PC-9 (cell line): ENCODE measurements at regions not wholly inside any gene's neighbourhood (a gene's known extent, or its start where the extent isn't known, plus 50 kb on each side); places are given as distances from the start of the nearest gene placed in this dataset.

Experiments used
- BruUV-seq: library from RNA; stranded (reverse); fragments of 400-500 nt; replicated peaks from 2 replicates; lab custom pipeline; 2021; lab: Mats Ljungman, UMichigan
- CTCF ChIA-PET: fragments of 300-600 bp; sonication (Branson Sonifier 250); formaldehyde crosslinking; loops from one replicate; lab custom pipeline; 2022; ENCODE audit warnings: antibody characterized with exemption; lab: Charles Lee
- POLR2A ChIA-PET: fragments of 300-600 bp; sonication (Branson Sonifier 250); formaldehyde crosslinking; loops from one replicate; lab custom pipeline; 2022; ENCODE audit warnings: antibody characterized with exemption; ENCODE audit not compliant: unreplicated experiment; lab: Charles Lee
- DNase-seq, 2 experiments: peaks; one replicate each; pipeline versions ENCODE4 v3.0.0 to v3.0.0-alpha.2; 2015 to 2022; ENCODE audit warnings: mixed read lengths in 1 of 2
- H2AFZ ChIP-seq: fragments of 200-600 bp; sonication (generic); 2 replicates; pipeline ENCODE4 v1.8.1; 2017; ENCODE audit warnings: antibody characterized with exemption
- H3F3A ChIP-seq: fragments of 200-600 bp; sonication (generic); 2 replicates; pipeline ENCODE4 v1.8.1; 2017; ENCODE audit warnings: antibody characterized with exemption, mild to moderate bottlenecking, low read depth; ENCODE audit not compliant: insufficient read depth
- H3K27ac ChIP-seq: fragments of 200-600 bp; sonication (generic); 2 replicates; pipeline ENCODE4 v1.6.1; 2016; ENCODE audit warnings: mixed run types
- H3K27me3 ChIP-seq: fragments of 200-600 bp; sonication (generic); 2 replicates; pipeline ENCODE4 v1.6.1; 2016; ENCODE audit warnings: low read depth, mixed run types; ENCODE audit not compliant: insufficient read depth
- H3K36me3 ChIP-seq: fragments of 200-600 bp; sonication (generic); 2 replicates; pipeline ENCODE4 v1.6.1; 2016; ENCODE audit warnings: low read depth, mixed run types
- H3K4me1 ChIP-seq: fragments of 200-600 bp; sonication (generic); replicated peaks from 2 replicates; pipeline ENCODE4 v1.6.1; 2016; ENCODE audit warnings: mixed run types; ENCODE audit not compliant: insufficient read depth
- H3K4me2 ChIP-seq: fragments of 200-600 bp; sonication (generic); 2 replicates; pipeline ENCODE4 v1.6.1; 2017; ENCODE audit warnings: mixed run types
- H3K4me3 ChIP-seq: fragments of 200-600 bp; sonication (generic); 2 replicates; pipeline ENCODE4 v1.6.1; 2016; ENCODE audit warnings: mixed run types
- H3K79me2 ChIP-seq: fragments of 200-600 bp; sonication (generic); 2 replicates; pipeline ENCODE4 v1.6.1; 2017; ENCODE audit warnings: low read depth, mixed run types
- H3K9me2 ChIP-seq: fragments of 200-600 bp; sonication (generic); 2 replicates; pipeline ENCODE4 v1.8.1; 2017; ENCODE audit warnings: mild to moderate bottlenecking; ENCODE audit not compliant: insufficient read depth
- H3K9me3 ChIP-seq: fragments of 200-600 bp; sonication (generic); 2 replicates; pipeline ENCODE4 v1.8.1; 2016; ENCODE audit warnings: low read depth; ENCODE audit not compliant: insufficient read depth
- H4K20me1 ChIP-seq: fragments of 200-600 bp; sonication (generic); 2 replicates; pipeline ENCODE4 v1.8.1; 2017; ENCODE audit not compliant: insufficient read depth
- CTCF ChIP-seq: fragments of 200-600 bp; sonication (generic); conservative IDR thresholded peaks from 2 replicates; pipeline ENCODE4 v1.6.1; 2017; ENCODE audit warnings: mixed run types, antibody characterized with exemption, mild to moderate bottlenecking, moderate library complexity
- EZH2 ChIP-seq: fragments of 200-600 bp; sonication (generic); IDR thresholded peaks from 2 replicates; pipeline ENCODE4 v1.8.0; 2017; ENCODE audit warnings: antibody characterized with exemption, low read depth
- intact Hi-C: fragments of 100-400 bp; cut with micrococcal nuclease; formaldehyde crosslinking; loops from one replicate; pipeline ENCODE4 v1.10.0; 2022; ENCODE audit not compliant: unreplicated experiment

GRCh38 chr5:6979061-6979460 is 265.8 kb downstream of the TENT4A start:
- no peaks in the 10 kb centered on the region for H3K36me3 ChIP-seq
- H3K4me2 ChIP-seq, result no peak overlapping the region
- H3K79me2 ChIP-seq, result no peaks in the 10 kb centered on the region
- H3K9me2 ChIP-seq, result no peaks in the 10 kb centered on the region
- no peaks in the 10 kb centered on the region for H3K4me1 ChIP-seq
- ChIA-PET POLR2A (no interaction called here), CTCF (no interaction called here)
- H3K4me3 ChIP-seq, result no peak overlapping the region
- no peaks in the 10 kb centered on the region for H4K20me1 ChIP-seq
- no peak overlapping the region for H3K27ac ChIP-seq
- H3K9me3 ChIP-seq, result no peaks in the 10 kb centered on the region
- TF ChIP-seq CTCF (no peak), EZH2 (no peak)
- DNase-seq, result no peak
- no peaks in the 10 kb centered on the region for H3F3A ChIP-seq
- peaks cover 34% of the 10 kb centered on the region for H3K27me3 ChIP-seq
- no TSS peak for BruUV-seq
- H2AFZ ChIP-seq, result no peak overlapping the region
- intact Hi-C loops, result no loop called here

GRCh38 chr5:6989230-6989629 is 276.0 kb downstream of the TENT4A start:
- Histone ChIP-seq H3K27me3 (peaks cover 22% of the 10 kb centered on the region; the same call in 1 of the 2 replicates), H4K20me1 (no peaks in the 10 kb centered on the region), H3K4me3 (no peak overlapping the region), H3K4me1 (no peaks in the 10 kb centered on the region), H3K27ac (no peak overlapping the region), H3K36me3 (no peaks in the 10 kb centered on the region), H3K9me3 (no peaks in the 10 kb centered on the region), H3K79me2 (no peaks in the 10 kb centered on the region), H3F3A (no peaks in the 10 kb centered on the region), H3K4me2 (no peak overlapping the region), H3K9me2 (no peaks in the 10 kb centered on the region), H2AFZ (no peak overlapping the region)
- no TSS peak for BruUV-seq
- TF ChIP-seq CTCF, result no peak
- no peak for TF ChIP-seq EZH2
- CTCF ChIA-PET, result no interaction called here
- intact Hi-C loops, result no loop called here
- no peak for DNase-seq
- POLR2A ChIA-PET, result interaction anchor here (0.6 kb wide), 1 partner anchor 82 kb away, joined by 5 read pairs; no protein-coding TSS in a partner anchor

- Histone ChIP-seq H3K9me3 (no peaks in the 10 kb centered on the region), H3K79me2 (no peaks in the 10 kb centered on the region), H3K27ac (no peak overlapping the region), H3K4me3 (no peak overlapping the region), H4K20me1 (no peaks in the 10 kb centered on the region), H2AFZ (no peak overlapping the region), H3K9me2 (no peaks in the 10 kb centered on the region), H3F3A (no peaks in the 10 kb centered on the region), H3K27me3 (no peaks in the 10 kb centered on the region), H3K36me3 (no peaks in the 10 kb centered on the region), H3K4me2 (no peak overlapping the region), H3K4me1 (no peaks in the 10 kb centered on the region)
- intact Hi-C loops, result no loop called here
- TF ChIP-seq EZH2 (no peak), CTCF (no peak)
- POLR2A ChIA-PET, result no interaction called here
- BruUV-seq, result no TSS peak
- DNase-seq, result no peak
- CTCF ChIA-PET, result no interaction called here
These were observed 280.9 kb downstream of the TENT4A start for GRCh38 chr5:6994097-6994496.
